Activated B cell treated with CpG ODN at 0.5 μM for 24 hours (primary cell): ENCODE measurements at regions not wholly inside any gene's neighbourhood (a gene's known extent, or its start where the extent isn't known, plus 50 kb on each side); places are given as distances from the start of the nearest gene placed in this dataset.
"Not testable (repeated sequence)": the region's sequence is repeated elsewhere in the genome, so short reads cannot be mapped to it uniquely, and the experiment has no call there.

Experiments
- ATAC-seq: fragments of 200-7000 bp; cut with Tn5 transposase; one replicate; pipeline ENCODE4 v1.10.0; 2021; ENCODE audit warnings: low read depth, mild to moderate bottlenecking, moderate library complexity
- CTCF ChIA-PET: fragments of 350-600 bp; sonication (Branson Sonifier 250); formaldehyde crosslinking; loops from one replicate; lab custom pipeline; 2021; ENCODE audit warnings: antibody characterized with exemption; lab: Charles Lee
- POLR2A ChIA-PET: fragments of 350-600 bp; sonication (Branson Sonifier 250); formaldehyde crosslinking; loops from one replicate; lab custom pipeline; 2021; ENCODE audit warnings: antibody characterized with exemption; lab: Charles Lee
- DNase-seq: peaks from one replicate; pipeline ENCODE4 v3.0.0; 2022
- H3K27ac Mint-ChIP-seq: one replicate; pipeline ENCODE4 v1.8.0; 2020; ENCODE audit warnings: mixed read lengths
- H3K27me3 Mint-ChIP-seq: one replicate; pipeline ENCODE4 v1.8.0; 2021; ENCODE audit warnings: mixed read lengths
- H3K36me3 Mint-ChIP-seq: one replicate; pipeline ENCODE4 v1.8.0; 2021; ENCODE audit warnings: low read depth, mixed read lengths
- H3K4me1 Mint-ChIP-seq: one replicate; pipeline ENCODE4 v1.8.0; 2021; ENCODE audit warnings: mixed read lengths
- H3K4me3 Mint-ChIP-seq: one replicate; pipeline ENCODE4 v1.8.0; 2020; ENCODE audit warnings: mild to moderate bottlenecking, mixed read lengths
- H3K9me3 Mint-ChIP-seq: one replicate; pipeline ENCODE4 v1.8.0; 2020; ENCODE audit warnings: mixed read lengths
- intact Hi-C: fragments of 100-400 bp; cut with micrococcal nuclease; formaldehyde crosslinking; loops from one replicate; pipeline ENCODE4 v1.15.1; 2024
- TF ChIP-seq, protein P1 (sequence below): fragments of 200-600 bp; IDR thresholded peaks from one replicate; pipeline ENCODE4 v1.8.0; 2022; ENCODE audit warnings: antibody characterized with exemption, mild to moderate bottlenecking

DNA sequence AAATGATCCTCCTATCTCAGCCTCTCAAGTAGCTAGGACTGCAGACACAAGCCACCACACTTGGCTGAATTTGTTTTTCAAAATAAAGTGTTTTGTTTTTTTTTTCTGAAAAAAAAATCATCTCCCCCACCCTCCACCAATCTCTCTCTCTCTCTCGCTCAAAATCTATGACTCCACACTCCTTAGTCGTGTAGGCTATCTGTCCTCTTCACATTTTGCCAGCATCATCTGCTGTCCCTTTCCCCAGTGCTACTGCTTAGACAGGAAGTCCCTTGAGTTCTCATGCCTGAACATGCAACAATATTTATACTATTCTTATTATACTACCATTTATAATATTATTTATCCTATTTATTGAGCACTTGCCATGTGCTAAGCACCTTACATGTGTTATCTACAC lies 80.7 kb upstream of the TMEM164 start:
- no peaks in the 10 kb centered on the region for H3K4me1 Mint-ChIP-seq
- intact Hi-C loops = no loop called here
- POLR2A ChIA-PET = no interaction called here
- H3K27me3 Mint-ChIP-seq = no peaks in the 10 kb centered on the region
- TF ChIP-seq, protein P1, sequence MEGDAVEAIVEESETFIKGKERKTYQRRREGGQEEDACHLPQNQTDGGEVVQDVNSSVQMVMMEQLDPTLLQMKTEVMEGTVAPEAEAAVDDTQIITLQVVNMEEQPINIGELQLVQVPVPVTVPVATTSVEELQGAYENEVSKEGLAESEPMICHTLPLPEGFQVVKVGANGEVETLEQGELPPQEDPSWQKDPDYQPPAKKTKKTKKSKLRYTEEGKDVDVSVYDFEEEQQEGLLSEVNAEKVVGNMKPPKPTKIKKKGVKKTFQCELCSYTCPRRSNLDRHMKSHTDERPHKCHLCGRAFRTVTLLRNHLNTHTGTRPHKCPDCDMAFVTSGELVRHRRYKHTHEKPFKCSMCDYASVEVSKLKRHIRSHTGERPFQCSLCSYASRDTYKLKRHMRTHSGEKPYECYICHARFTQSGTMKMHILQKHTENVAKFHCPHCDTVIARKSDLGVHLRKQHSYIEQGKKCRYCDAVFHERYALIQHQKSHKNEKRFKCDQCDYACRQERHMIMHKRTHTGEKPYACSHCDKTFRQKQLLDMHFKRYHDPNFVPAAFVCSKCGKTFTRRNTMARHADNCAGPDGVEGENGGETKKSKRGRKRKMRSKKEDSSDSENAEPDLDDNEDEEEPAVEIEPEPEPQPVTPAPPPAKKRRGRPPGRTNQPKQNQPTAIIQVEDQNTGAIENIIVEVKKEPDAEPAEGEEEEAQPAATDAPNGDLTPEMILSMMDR = no peak
- H3K9me3 Mint-ChIP-seq = no peaks in the 10 kb centered on the region
- H3K27ac Mint-ChIP-seq = no peak overlapping the region
- H3K4me3 Mint-ChIP-seq = no peak overlapping the region
- DNase-seq (no peak), ATAC-seq (no peak)
- CTCF ChIA-PET = no interaction called here
- no peaks in the 10 kb centered on the region for H3K36me3 Mint-ChIP-seq

DNA sequence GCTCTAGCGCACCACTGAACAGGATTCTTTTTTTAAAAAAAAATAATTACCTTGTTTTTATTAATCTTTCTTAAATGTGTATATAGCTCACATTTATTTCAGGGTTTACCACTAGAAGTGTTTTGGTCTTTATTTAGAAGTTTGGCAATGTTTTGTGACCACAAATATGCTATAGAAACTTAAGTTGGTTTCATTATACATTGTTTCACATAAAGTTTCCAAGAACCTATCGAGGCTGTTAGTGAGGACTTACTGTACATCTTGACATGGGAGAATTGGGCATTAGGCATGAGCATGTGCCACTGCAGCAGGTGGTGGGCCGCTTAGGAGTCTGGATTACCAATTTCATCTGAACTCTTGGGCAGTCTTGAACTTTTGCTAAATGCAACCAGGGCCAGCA lies 77.9 kb upstream of the TMEM164 start:
- POLR2A ChIA-PET, ATAC-seq, H3K27me3 Mint-ChIP-seq, CTCF ChIA-PET, H3K9me3 Mint-ChIP-seq, H3K4me1 Mint-ChIP-seq, H3K27ac Mint-ChIP-seq, intact Hi-C loops, H3K4me3 Mint-ChIP-seq, H3K36me3 Mint-ChIP-seq, DNase-seq: not testable (repeated sequence)

DNA sequence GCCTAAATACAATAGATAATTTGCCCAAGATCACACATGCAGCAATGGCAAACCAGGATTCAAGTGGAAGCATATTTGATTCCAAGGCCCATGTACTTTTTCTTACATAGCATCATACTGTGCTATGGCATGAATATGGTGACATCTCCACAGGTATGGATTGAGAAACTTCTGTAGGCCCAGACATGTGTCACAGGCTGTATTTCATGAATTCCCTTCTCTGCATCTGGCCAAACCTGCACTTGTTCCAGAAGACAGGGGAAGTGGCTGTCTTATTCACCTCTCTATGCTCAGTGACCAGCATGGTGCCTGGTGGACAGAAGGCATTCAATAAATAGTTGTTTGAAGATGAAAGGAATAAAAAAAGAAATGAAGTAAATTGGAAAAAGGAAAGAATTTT lies 77.3 kb upstream of the TMEM164 start:
- CTCF ChIA-PET = no interaction called here
- POLR2A ChIA-PET = no interaction called here
- Mint-ChIP-seq H3K27me3 (no peaks in the 10 kb centered on the region), H3K9me3 (no peaks in the 10 kb centered on the region), H3K36me3 (no peaks in the 10 kb centered on the region), H3K4me3 (no peak overlapping the region), H3K4me1 (no peaks in the 10 kb centered on the region), H3K27ac (no peak overlapping the region)
- ATAC-seq (no peak), DNase-seq (no peak)
- intact Hi-C loops = no loop called here
- TF ChIP-seq, protein P1 = no peak

DNA sequence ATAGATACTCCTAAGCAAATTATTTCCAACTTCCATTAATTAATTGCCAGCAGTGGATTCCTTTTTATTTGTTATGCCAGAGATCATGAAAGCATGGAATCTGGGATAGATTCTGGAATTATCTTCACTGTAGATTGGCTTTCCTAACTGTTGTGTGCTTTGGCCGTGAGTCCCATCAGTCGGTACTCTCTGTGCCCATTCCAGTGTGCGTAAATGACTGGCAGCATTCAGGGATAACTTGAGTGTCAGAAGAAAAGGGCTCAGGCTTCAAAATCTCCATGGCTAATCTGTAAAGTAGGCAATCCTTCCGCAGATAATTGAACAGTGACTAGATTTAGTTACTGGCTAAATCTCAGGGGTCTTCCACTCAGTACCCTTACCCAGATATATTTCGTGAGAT lies 76.8 kb upstream of the TMEM164 start:
- no peak overlapping the region for H3K4me3 Mint-ChIP-seq
- no peaks in the 10 kb centered on the region for H3K27me3 Mint-ChIP-seq
- no peak for ATAC-seq
- TF ChIP-seq, protein P1 = no peak
- CTCF ChIA-PET = no interaction called here
- intact Hi-C loops = no loop called here
- no peaks in the 10 kb centered on the region for H3K9me3 Mint-ChIP-seq
- H3K27ac Mint-ChIP-seq = no peak overlapping the region
- DNase-seq = no peak
- no peaks in the 10 kb centered on the region for H3K4me1 Mint-ChIP-seq
- H3K36me3 Mint-ChIP-seq = no peaks in the 10 kb centered on the region
- POLR2A ChIA-PET = no interaction called here

DNA sequence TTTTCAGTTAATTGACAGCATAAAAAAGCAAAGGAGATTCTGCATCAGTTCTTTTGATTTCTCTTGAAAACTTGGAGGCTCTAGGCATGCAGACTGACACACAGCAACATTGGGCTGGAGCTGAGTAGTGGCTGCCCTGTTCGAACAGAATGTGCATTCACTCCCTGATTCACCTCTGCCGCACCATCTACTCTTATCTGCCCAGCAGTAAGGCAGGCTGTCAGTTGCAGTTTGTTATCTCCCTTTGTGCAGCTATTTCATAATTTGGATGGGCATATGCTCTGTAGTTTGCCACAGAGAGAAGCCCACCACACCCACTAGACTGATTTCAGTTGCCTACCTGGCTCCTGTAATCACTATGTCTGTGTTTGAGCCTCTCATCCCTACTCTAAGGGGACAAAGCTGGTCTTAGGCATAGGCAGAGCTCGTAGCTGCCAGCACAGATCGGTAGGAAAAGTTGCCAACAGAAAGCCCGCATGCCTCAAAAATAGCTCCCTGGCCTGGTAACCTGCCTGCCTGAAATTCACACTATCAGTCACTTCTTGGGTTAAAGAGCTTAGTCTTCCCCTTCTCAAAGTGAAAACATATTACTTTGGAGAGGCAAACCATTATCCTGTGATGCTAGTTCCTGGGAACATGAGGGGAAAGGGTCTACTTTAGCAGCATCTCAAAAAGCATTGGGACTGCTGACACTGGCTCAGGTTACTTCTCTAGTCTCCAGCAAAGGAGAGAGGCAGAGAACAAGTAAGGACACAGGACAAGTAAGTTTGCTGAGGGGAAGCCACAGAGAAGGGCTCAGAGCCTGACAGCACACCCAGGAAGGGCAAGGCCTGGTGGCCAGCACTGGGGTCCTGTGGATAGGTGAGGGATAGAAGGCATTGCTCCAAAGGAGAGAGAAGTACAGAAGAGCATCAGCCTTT lies 75.9 kb upstream of the TMEM164 start:
- ATAC-seq (no peak), DNase-seq (no peak)
- H3K4me1 Mint-ChIP-seq = no peaks in the 10 kb centered on the region
- no peaks in the 10 kb centered on the region for H3K27me3 Mint-ChIP-seq
- H3K27ac Mint-ChIP-seq = no peak overlapping the region
- H3K4me3 Mint-ChIP-seq = no peak overlapping the region
- no peaks in the 10 kb centered on the region for H3K9me3 Mint-ChIP-seq
- H3K36me3 Mint-ChIP-seq = no peaks in the 10 kb centered on the region
- ChIA-PET CTCF (no interaction called here), POLR2A (no interaction called here)
- intact Hi-C loops = no loop called here
- TF ChIP-seq, protein P1 = no peak
